Activated CD4-positive, alpha-beta T cell treated with anti-CD3 and anti-CD28 coated beads, Interleukin-2, amount 50 U/mL, for 48 hours (primary cell): ENCODE measurements at regions not wholly inside any gene's neighbourhood (a gene's known extent, or its start where the extent isn't known, plus 50 kb on each side); places are given as distances from the start of the nearest gene placed in this dataset.

ENCODE experiments used
- DNase-seq, 2 experiments: peaks; one replicate each; pipeline ENCODE4 v3.0.0-alpha.2; 2020

GRCh38 chr3:132239587-132239986 is 77.6 kb upstream of the ACP3 start:
- DNase-seq = no peak

DNA sequence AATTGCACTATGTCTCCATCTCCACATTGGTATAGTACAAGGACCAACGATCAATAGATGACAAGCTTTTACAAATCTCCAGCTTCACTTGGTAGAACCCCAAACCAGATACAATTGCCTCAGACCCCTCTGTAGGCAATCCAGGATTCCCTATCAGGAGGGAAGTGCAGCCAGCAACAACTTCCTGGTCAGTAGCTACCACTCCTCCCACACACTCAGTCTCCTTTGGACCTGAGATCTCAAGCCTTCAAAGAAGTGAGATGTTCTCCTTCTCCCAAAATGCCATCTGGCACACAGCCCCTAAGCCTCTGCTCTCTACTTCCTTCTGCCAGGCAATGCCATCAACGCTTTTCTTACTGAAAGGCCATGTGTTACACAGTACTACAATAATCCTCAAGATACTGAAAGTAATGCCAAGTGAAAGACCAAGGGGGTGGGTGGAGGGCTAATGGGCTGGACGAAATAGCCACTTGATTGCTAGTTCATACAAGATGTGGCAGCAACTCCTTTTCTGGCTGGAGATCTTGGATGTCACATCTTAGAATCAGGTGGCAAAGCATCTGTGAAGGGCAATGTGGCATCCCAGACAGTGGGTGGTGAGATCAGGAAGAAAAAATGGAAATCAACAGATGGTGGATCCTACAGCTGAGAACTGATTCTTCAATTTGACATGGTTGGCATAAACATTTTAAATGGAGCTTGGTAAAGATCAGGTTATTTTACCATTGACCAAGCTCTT is 75.3 kb upstream of the ACP3 start:
- no peak for DNase-seq

- DNase-seq = no peak
These were observed 74.4 kb upstream of the ACP3 start for GRCh38 chr3:132242790-132243189.

DNA sequence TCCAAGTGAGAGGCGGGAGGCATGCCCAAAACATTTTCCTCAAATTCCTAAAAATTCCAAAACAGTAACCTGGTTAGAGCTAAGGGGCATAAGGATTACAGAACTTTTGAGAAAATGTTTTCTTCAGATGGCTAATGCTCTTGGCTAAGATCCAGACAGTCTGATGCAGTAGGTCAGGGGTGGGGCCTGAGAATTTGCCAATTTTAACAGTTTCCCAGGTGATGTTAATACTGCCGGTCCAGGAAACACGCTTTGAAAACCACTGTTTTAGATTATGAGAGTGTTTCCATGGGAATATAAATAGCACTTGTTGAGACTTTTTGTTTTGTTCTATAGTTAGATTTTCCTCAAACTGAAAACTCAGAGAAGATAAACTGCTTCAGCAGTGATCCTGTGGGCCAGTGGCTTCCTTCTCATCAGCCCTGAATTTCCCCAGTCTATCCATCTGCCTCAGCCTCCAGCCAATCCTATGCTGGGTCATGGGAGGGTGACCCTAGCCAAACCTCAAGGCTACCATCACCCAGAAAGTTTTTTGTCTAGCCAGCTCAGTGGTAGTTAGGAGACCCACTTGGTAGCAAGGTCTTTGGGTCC is 71.6 kb upstream of the ACP3 start:
- no peak for DNase-seq

GRCh38 chr3:132246212-132246611 is 71.0 kb upstream of the ACP3 start:
- DNase-seq = no peak

- DNase-seq = no peak
These were observed 70.0 kb upstream of the ACP3 start for GRCh38 chr3:132247211-132247610.

DNA sequence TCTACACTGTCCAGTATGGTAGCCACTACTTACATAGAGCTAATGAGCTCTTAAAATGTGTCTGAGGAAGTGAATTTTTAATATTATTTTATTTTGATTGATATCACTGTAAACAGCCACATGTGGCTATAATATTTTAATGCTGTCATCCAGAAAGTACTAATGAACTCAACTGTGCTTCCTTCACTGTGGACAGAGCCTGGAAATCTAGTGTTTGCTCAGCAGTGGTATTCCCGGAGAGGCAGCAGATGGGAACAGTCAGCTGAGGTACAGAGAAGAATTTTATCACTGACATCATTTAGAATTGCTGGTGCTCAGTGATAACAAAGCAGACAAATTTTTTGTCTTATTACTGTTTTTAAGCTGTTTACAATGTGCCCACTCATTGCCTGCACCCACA is 68.7 kb upstream of the ACP3 start:
- no peak for DNase-seq

DNA sequence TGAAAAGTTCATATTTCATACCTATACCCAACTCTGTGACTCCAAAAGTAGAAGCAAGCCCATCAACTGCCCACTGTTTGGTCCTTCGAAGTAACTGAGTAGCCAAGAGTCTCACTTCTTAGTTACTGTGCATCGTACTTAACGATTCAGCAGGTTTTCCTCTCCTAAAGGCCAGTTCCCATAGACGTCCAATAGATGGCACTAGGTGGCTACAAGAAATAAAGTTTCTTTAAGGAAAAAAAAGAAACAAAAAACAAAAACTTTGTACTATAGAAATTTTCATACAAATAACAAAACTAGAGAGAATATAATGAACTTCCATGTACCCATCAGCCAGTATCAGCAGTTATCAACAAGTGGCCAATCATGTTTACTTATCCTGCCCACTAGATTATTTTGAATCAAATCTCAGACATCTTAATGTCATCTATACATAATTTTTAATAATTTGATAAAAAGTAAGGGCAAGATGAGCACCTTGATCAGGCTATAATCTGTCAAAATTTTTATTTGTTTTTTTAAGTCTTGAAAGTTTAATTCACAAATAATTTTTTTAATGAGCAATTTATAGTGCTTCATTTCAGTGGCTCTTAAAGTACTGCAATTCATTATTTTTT is 63.8 kb upstream of the ACP3 start:
- DNase-seq = no peak

DNA sequence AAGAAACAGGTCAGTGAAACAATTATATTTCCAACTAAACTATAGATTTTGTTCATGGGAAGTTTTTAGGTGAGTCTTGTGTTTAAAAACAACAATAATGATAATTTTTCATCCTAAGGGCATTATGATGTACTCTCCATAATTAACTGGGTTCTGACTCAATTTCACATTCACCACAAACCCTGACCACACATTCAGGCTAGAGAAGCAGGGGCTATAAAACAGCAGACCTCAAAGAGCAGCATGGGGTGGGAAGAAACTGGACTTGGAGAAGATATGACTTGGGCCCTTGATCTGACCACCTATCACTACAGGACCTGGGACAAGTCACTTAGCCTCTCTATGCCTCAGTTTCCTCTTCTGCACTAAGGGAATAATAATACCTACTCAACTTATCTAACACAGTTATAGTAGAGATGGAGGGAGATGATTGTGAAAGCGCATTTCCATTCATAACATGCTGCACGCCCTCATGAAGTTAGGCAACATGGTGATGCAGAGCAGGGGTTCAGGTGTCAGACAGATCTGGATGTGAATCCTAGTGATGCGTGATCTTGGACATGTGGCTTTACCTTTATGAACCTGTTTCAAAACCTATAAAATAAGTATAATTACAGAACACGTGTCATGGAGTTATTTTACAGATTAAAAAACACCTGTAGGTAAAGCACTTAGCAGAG is 63.0 kb upstream of the ACP3 start:
- DNase-seq = no peak

DNA sequence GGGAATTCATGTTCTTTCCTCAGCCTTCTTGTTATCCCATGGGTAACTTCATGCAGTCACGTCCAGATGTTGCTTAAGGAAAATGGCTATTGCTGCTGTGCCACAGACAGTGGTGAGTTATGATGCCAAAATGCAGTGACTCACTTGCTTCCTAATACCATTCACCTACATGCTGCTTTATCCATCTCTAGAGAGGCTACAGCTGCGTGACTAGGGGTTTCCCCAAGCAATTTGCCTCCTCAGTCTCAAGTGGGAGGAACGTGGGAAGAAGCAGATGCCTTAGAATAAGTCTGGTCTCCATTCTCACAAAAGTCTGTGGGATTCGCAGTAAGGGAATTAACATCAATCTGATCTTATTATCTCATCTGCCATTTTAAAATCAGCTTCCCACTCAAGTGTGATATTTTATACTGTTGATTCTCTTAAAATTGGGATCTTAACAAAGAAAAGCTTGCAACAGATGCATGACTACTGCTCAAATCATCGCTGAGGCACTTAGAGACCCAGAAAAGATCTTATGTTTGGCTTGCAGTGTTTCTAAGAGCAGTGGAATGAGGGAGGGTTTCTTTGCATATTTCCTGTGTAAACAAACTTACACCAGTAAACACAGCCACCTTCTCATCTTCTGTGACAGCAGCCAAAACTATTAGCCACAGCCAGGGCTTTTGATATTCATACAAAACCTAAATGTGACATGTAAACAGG is 62.0 kb upstream of the ACP3 start:
- DNase-seq = no peak

DNA sequence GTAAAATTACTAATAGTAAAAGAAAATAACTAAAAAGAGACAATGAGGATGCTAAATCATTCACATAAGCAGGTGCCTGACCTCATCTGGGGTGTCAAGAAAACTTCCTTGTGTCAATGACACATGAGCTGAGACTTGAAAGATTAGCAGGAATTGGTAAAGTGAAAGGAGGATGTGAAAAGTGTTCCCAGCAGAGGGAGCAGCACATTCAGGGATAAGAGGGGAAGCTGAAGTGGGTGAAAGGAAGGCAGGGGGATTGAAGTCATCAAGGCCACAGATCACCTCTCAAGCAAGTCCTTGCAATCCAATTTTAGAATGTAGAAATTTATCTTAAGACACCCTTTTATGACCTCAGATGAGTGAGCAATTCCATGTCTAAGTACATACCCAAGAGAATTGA is 60.2 kb upstream of the ACP3 start:
- no peak for DNase-seq

- no peak for DNase-seq
These were observed 55.7 kb upstream of the ACP3 start for GRCh38 chr3:132261506-132261905.

DNA sequence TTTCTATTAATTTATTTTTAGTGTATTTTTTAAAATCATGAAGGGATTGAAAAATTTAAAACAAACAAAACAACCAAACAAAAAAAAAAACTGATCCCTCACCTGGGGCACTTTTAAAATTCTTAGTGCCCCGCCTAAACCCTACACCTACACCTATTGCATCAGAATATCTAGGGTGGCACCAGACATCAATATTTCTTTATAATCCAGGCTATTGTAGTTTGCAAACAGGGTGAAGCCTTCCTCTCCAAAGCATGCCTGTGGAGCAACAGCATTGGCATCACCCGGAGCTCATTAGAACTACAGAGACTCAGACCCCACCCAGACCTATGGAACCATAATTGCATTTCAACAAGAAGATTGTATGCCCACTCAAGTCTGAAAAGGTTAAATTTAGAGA is 54.9 kb upstream of the ACP3 start:
- DNase-seq = no peak

- DNase-seq = no peak
These were observed 54.3 kb upstream of the ACP3 start for GRCh38 chr3:132262956-132263355.

DNA sequence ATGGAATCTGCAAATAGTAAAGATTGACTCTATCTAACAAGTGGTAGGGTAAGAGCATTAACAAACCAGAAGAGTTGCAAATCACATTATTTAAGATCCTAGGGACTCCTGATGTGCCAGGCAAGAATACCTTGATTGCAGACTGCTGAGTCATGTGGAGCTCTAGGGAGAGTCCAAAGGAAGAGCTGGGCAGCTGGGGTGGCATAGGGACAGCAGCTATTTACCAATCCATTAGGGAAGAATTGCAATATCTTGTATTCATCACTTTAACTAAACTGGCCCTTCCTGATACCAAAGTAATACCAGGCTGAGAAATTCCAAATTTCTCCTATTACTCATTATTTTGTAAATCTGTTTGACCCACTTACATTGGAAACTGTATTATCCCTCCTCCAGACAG is 52.2 kb upstream of the ACP3 start:
- DNase-seq = no peak

- DNase-seq = no peak
These were observed 51.7 kb upstream of the ACP3 start for GRCh38 chr3:132265488-132265887.

DNA sequence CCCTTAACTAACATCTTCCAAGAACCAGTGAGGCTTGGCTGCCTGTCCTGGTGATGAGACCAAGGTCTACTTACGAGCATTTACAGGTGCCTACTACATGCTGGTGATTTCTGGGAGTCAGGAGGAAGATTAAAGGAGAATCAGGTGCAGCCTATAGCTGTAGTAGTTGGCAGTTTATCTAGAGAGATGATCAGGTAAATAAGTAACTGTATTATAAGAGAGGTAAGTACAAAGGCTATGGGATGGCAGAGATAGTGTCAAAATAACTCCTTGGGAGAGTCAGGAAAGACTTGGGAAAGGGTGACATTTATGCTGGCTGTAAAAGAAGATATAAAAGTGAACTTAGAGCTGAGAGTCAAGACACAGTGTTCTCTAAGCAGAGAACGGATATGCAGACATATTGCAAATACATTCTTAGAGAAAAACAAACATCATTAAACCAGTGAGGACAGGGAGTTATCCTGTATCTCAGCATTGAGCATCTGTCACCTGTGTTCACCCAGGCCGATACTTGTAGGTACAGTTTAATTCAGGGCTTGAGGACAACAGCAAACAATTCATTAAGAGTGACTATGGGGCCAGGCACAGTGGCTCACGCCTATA is 49.7 kb upstream of the ACP3 start:
- DNase-seq = no peak
